Effector CD8-positive, alpha-beta T cell (primary cell): ENCODE measurements at regions not wholly inside any gene's neighbourhood (a gene's known extent, or its start where the extent isn't known, plus 50 kb on each side); places are given as distances from the start of the nearest gene placed in this dataset.

Experiments
- DNase-seq: peaks from one replicate; lab custom pipeline; 2025; lab: John Stamatoyannopoulos, UW

DNA sequence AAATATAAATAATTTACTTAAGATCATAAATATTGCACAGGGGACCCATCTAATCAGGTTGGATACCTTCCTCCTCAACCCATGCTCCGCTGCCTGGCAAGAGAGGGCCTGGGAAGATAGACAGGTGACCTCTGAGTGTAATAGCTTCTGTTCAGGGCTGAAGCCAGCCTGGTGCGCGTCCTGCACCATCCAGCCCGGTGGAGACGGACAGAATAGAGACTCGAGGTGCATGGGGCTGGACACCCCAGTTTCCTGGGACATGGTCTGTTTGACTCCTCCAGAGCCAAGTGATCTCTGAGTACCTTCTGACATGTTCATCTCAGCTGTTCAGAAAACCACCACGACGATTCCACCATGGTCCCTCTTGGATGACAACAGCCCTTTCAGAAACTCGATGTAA lies 209.3 kb upstream of the MYT1L start:
- DNase-seq = no peak

- no peak for DNase-seq
Measured at GRCh38 chr2:2536416-2537056, 205.5 kb upstream of the MYT1L start.

DNA sequence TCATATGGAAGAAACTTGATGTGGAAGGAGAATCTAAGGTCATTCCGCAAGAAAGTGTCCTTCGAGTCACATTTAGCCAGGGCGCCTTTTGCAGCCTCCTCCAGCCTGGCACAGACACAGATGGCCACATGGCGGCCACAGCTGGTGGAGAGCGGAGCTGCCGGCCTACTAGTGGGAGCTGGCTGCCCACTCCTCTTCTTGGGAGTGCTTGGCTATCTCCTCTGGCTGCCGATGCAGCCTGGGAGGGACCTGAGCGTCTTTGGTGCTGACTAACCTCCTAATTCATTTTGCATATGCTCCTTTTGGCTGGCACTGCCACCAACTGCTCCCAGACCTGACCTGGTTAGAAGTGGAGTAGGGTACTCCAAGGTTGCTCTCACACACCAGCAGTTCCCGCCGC lies 199.3 kb upstream of the MYT1L start:
- DNase-seq = no peak

DNA sequence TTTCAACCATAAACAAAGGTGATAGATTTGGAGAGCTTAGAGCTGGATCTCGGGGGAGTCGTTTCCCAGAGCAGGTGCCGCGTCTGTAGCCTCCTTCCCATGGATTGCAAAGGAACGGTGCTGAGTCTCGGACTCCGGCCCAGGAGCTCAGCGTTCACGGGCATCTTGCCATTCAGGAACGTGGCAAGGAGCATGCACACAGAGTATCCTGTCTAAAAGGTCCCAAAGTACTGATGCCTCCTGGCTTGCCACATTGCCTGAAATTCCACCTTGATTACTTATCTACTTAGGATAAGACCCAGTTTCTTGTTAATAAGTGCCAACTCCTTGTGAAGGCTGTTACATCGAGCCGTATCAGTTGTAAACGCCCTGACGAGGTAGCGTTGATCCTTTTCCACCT lies 197.8 kb upstream of the MYT1L start:
- DNase-seq = no peak

- DNase-seq = no peak
Measured at GRCh38 chr2:2527148-2527547, 196.1 kb upstream of the MYT1L start.

DNA sequence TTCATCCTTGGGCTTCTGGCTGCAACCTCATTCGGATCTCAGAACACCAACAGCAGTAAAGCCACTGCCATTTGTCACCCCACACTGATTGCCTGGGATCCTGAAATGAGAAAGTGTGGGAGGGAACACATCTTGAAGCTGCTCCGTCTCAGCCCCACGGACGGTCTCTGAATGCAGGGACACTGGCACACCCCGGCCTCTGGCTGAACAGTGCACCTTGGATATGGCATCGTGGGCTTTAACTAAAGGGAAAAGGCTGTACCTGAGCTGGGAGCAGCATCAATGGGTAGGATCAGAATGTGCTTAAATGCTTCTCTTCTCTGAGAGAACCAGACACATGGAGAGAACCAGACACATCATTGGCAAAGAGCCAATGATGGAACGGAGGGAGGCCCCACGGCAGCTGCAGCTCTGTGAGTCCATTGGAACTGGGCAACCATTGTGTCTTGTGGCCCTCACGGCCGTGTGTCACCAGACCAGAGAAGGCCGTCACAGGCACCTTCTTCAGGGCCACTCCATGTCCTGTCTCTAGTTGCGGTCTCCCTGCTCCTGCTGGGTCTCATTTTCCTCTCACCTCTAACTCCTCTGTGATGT lies 193.4 kb upstream of the MYT1L start:
- no peak for DNase-seq

- DNase-seq = no peak
Measured at GRCh38 chr2:2523461-2524347, 192.6 kb upstream of the MYT1L start.

DNA sequence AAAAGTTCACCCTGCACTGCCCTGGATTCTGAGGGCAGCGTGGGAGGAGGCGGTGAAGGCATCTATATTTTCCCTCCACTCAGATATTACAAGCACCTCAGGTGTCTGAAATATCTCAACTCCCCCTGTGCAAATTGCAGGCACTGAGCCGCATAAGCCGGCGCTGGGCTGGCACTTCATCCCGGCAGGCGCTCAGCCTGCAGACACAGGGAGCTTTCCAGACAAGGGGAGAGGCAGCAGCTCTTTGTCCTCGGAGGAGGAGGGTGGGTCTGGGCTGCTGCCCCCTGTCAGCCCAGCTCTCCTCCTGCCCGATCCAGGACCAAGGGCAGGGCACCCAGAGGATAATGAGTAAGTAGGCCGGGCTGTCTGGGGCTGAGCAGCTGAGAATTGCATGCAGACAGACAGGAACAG lies 189.3 kb upstream of the MYT1L start:
- no peak for DNase-seq

GRCh38 chr2:2519381-2519780 lies 188.3 kb upstream of the MYT1L start:
- DNase-seq = no peak

DNA sequence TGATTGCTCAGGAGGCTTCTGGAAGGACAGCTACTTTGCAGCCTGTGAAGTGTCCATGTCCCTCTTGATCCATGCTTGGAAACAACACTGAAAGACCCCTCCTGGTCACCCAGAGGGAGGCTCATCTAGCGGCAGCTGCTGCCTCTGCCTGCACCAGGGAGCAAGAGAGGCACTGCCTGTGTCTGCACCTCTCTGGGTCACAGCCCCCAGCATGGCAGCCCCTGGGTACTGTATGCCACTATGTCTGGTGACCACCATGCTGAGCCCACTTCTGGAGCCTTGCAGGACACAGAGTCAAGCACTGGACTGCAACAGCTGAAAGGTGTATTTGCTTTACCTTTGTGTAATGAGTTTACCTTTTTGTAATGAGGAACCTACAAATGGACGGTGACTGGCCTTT lies 186.3 kb upstream of the MYT1L start:
- DNase-seq = no peak

DNA sequence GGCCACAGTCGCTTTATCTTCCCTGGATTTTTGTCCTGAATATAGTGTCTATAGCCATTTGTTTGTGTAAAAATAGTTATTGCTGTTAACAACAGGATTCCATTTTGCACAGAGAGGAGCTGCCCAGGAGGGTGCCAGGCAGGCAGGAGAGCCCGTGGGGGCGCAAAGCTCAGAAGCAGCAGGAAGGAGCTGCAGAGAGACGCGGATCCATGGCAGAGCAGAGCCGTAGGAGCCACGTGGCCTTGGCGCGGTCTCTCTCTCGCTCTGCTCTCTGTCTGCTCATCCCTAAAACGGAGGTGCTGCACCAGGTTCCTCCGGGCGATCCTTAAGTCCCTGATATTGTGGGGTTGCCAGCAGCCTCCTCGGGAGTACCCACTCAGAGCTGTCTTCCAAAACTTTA lies 185.3 kb upstream of the MYT1L start:
- no peak for DNase-seq

DNA sequence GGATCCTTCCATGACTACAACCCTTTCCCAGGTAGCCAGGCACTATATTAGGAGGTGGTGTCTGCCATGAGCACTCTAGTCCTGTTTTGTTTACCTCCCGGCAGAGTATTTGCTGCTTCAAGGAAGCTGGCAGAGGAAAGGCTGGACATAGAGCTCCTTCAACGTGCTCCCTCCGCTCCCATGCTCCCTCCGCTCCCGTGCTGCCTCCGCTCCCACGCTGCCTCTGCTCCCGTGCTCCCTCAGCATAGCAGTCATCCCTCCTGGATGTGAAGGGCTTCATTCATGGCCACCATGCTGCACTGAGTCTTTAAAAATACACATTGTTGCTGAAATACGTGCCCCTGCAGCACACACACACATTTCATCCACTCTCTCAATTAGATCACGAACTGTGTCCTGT lies 181.9 kb upstream of the MYT1L start:
- DNase-seq = no peak

DNA sequence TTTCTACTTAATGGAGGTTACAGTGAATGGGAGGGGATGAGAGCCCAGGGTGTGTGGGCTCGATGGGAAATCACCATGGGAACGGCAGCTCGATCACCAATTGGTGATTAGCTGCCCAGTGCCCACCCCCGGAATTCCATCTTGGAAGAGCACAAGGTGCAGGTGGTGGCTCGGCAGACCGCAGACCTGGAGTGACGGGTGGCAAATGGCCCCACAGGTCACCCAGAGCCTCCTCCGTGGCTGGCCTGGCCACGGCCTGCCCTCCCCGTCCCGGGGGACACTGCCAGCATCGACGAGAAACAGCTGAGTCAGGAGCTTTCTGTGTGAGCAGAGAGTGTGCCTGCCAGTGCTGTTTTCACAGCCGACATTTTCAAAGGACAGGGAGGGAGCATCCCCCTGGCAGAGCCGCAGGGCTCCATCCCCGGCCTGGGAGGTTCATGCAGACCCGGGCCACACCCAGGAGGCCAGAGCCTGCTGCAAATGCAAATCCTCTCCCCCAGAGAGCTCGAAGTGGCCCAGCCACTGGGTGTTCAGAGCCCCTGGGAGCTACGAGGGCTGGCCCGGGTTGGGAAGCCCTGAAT lies 176.4 kb upstream of the MYT1L start:
- no peak for DNase-seq

DNA sequence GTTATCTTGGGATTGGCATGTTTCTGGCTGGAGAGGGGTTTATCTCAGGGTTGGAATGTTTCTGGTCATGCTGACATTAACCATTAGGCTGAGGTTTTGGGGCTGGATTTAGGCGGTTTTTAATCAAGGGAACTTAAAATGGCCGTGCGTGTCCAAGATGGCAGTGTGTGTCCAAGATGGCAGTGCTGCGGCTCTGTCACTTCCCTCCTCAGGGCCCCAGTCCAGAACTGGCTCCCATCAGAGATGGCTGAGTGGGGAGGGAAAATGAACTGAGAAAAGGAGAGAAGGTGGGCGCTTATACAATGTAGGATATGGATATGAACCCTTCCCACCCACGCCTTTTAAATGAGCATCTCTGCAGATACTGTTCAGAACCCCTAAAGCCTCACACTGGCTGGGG lies 175.5 kb upstream of the MYT1L start:
- DNase-seq = no peak

DNA sequence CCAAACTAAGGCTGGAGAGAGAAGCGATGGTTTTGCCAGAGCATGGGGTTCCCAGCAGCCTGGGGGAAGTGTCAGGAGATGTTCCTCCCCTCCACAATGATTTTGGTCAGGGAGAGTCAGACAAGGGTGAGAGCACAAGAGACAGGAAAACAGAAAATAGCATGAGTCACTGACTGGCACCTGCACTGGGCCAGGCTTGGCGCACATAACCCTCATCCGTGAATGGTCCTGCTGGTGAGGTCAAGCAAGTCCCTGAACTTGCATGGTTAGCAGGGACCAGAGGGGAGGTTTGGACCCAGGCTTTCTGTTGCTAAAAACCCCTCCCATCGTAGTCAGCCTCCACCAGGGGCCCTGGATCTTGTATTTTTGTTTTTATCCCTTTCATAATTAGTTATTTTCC lies 174.5 kb upstream of the MYT1L start:
- no peak for DNase-seq

DNA sequence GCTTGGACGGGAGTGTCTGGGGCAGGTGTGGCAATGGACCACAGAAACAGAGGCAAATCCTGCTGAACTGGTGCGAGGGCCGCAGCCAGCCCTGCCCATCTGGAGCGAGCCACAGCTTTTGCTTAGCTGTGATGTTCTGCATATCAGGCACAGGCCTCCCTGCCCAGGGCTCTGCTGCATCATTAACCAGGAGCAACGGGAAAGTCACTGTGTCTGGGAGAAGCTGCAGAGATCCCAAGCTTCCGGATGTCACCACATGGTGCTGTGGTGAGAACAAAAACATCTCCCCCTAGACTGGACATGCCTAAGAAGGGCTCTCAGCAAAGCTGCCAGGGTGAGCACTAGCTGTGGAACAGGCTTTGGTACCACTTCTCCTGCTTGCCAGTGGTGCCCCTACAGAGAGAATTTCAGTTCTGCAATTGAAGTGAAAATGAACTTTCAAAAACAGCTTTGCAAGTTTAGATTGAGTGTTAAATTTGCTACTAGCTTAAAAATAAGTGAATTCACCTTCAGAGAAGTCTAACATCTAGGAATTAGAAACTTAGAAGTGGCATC lies 172.9 kb upstream of the MYT1L start:
- DNase-seq = no peak

GRCh38 chr2:2502201-2502549 lies 171.1 kb upstream of the MYT1L start:
- no peak for DNase-seq

GRCh38 chr2:2501454-2502200 lies 170.6 kb upstream of the MYT1L start:
- no peak for DNase-seq

GRCh38 chr2:2495606-2496005 lies 164.5 kb upstream of the MYT1L start:
- DNase-seq = no peak

GRCh38 chr2:2493496-2493895 lies 162.4 kb upstream of the MYT1L start:
- no peak for DNase-seq

DNA sequence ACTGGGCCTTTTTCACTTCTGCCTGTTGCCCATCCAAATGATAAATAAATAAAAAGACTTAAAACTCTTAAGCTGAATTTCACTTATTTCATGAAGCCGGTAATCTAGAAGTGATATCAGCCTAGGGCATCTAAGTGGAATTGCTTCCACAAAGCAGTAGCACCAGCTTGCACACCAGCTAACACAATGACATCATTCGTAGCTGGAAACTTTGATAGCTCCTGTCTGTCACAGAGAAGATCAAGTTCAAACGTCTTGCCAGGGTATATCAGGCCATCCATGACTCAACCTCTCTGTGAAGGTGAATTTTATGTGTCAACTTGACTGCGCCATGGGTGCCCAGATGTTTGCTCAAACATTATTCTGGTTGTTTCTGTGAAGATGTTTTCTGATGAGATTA lies 161.7 kb upstream of the MYT1L start:
- no peak for DNase-seq

GRCh38 chr2:2491964-2492363 lies 160.9 kb upstream of the MYT1L start:
- no peak for DNase-seq
